ENCODE measurements at regions not wholly inside any gene's neighbourhood (a gene's known extent, or its start where the extent isn't known, plus 50 kb on each side); places are given as distances from the start of the nearest gene placed in this dataset.

DNA sequence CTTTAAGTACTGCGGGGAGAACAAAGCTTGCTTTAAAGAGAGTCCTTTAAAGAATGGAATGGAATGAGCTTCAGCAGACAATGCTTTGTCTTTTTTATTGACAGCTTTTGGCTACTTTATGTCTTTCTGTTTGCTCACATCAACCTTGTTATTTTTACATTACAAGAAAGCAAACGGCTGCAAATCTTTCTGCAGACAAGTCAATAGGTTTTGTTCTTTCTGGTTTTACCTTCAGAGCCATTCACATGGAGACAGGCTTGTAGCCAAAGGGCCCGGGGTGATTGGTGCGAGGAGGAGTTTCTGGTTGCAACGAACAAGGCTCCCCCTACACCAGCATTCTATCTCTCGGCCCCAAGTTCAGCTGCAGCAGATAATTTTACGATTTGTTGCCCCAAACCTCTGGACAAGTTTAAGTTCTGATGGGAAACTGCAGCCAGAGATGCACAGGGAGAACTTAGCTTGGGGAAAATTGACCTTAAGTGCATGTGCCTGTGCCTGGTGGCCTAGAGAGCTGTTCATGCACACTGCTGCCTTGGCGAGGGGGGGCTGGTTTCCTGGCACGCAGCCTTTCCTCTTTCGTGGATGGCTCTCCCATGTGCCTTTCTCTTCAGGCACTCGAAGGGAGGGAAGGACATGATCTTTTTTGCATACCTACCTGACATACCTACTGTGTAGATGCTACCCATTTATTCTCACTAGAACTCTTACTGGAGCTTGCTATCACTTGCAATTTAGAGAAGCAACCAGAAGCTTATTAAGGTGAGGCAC, 543.2 kb downstream of the DCDC2C start:
- Histone ChIP-seq H3K4me3 (no peak overlapping the region), H3K9me3 (no peaks in the 10 kb centered on the region), H3K36me3 (ENCODE audit: low read depth, missing control alignments) (no peaks in the 10 kb centered on the region), H3K27ac (no peak overlapping the region), H3K4me1 (no peaks in the 10 kb centered on the region), H3K27me3 (no peaks in the 10 kb centered on the region)
- TF ChIP-seq POLR2A (IDR thresholded peaks at IDR 0.05): no peak
- TF ChIP-seq, protein P1, sequence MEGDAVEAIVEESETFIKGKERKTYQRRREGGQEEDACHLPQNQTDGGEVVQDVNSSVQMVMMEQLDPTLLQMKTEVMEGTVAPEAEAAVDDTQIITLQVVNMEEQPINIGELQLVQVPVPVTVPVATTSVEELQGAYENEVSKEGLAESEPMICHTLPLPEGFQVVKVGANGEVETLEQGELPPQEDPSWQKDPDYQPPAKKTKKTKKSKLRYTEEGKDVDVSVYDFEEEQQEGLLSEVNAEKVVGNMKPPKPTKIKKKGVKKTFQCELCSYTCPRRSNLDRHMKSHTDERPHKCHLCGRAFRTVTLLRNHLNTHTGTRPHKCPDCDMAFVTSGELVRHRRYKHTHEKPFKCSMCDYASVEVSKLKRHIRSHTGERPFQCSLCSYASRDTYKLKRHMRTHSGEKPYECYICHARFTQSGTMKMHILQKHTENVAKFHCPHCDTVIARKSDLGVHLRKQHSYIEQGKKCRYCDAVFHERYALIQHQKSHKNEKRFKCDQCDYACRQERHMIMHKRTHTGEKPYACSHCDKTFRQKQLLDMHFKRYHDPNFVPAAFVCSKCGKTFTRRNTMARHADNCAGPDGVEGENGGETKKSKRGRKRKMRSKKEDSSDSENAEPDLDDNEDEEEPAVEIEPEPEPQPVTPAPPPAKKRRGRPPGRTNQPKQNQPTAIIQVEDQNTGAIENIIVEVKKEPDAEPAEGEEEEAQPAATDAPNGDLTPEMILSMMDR (IDR thresholded peaks at IDR 0.05): no peak
- intact Hi-C loops (cut with DNase I; ENCODE audit: low total_unique reads): no loop called here
- DNase-seq: no peak
- WGBS, 2 donors: 33 to 50% methylated on average over 11 of the region's 11 CpGs

GRCh38 chr2:4247791-4248190, 544.4 kb downstream of the DCDC2C start:
- H3K27me3 ChIP-seq: no peaks in the 10 kb centered on the region
- H3K9me3 ChIP-seq: no peaks in the 10 kb centered on the region
- 60 to 72% methylated on average over 3 of the region's 3 CpGs for WGBS, 2 donors
- no peak overlapping the region for H3K27ac ChIP-seq
- no peak for DNase-seq
- no peak for TF ChIP-seq POLR2A (IDR thresholded peaks at IDR 0.05)
- TF ChIP-seq, protein P1 (IDR thresholded peaks at IDR 0.05): no peak
- no peak overlapping the region for H3K4me3 ChIP-seq
- H3K4me1 ChIP-seq: no peaks in the 10 kb centered on the region
- intact Hi-C loops (cut with DNase I; ENCODE audit: low total_unique reads): no loop called here
- no peaks in the 10 kb centered on the region for H3K36me3 ChIP-seq (ENCODE audit: low read depth, missing control alignments)

DNA sequence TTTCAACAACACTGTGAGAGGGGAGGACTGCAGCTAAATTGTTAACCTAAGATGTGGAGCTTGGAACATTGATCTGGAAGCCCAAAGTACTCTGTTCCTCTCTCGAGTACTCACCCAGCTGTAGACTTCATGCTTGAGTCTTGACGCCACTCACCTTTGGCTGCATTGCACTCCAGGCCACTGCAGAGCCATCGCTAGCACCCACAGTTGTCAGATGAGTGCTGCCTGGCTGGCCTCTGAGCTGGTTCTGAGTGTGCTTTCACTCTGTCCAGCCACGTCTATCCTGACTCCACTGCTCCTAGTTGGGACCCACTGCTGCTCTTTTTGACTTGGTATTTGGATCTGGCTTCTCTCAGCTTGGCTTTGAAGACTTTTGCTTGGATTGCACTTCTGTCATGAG, 552.1 kb downstream of the DCDC2C start:
- Histone ChIP-seq H3K9me3 (no peaks in the 10 kb centered on the region), H3K4me3 (no peak overlapping the region), H3K36me3 (ENCODE audit: low read depth, missing control alignments) (no peaks in the 10 kb centered on the region), H3K4me1 (no peaks in the 10 kb centered on the region), H3K27ac (no peak overlapping the region), H3K27me3 (no peaks in the 10 kb centered on the region)
- no peak for TF ChIP-seq POLR2A (IDR thresholded peaks at IDR 0.05)
- TF ChIP-seq, protein P1 (IDR thresholded peaks at IDR 0.05): no peak
- no peak for DNase-seq
- intact Hi-C loops (cut with DNase I; ENCODE audit: low total_unique reads): no loop called here
- WGBS, 2 donors: 82 to 89% methylated on average over 4 of the region's 4 CpGs

- DNase-seq: no peak
- Histone ChIP-seq H3K27me3 (no peaks in the 10 kb centered on the region), H3K9me3 (no peaks in the 10 kb centered on the region), H3K36me3 (ENCODE audit: low read depth, missing control alignments) (no peaks in the 10 kb centered on the region), H3K4me3 (no peak overlapping the region), H3K4me1 (no peaks in the 10 kb centered on the region), H3K27ac (no peak overlapping the region)
- TF ChIP-seq, protein P1 (IDR thresholded peaks at IDR 0.05): no peak
- TF ChIP-seq POLR2A (IDR thresholded peaks at IDR 0.05): no peak
- intact Hi-C loops (cut with DNase I; ENCODE audit: low total_unique reads): no loop called here
- 83 to 84% methylated on average over 4 of the region's 4 CpGs for WGBS, 2 donors
Measured at GRCh38 chr2:4256351-4256750, 553.0 kb downstream of the DCDC2C start.

- Histone ChIP-seq H3K27ac (no peak overlapping the region), H3K9me3 (no peaks in the 10 kb centered on the region), H3K4me3 (no peak overlapping the region), H3K27me3 (no peaks in the 10 kb centered on the region), H3K36me3 (ENCODE audit: low read depth, missing control alignments) (no peaks in the 10 kb centered on the region), H3K4me1 (no peaks in the 10 kb centered on the region)
- no peak for DNase-seq
- WGBS, 2 donors: 58 to 65% methylated on average over 1 of the region's 1 CpG
- TF ChIP-seq, protein P1 (IDR thresholded peaks at IDR 0.05): no peak
- TF ChIP-seq POLR2A (IDR thresholded peaks at IDR 0.05): no peak
- intact Hi-C loops (cut with DNase I; ENCODE audit: low total_unique reads): no loop called here
Measured at GRCh38 chr2:4258563-4258962, 555.2 kb downstream of the DCDC2C start.
